ENCODE measurements at regions not wholly inside any gene's neighbourhood (a gene's known extent, or its start where the extent isn't known, plus 50 kb on each side); places are given as distances from the start of the nearest gene placed in this dataset.

DNA sequence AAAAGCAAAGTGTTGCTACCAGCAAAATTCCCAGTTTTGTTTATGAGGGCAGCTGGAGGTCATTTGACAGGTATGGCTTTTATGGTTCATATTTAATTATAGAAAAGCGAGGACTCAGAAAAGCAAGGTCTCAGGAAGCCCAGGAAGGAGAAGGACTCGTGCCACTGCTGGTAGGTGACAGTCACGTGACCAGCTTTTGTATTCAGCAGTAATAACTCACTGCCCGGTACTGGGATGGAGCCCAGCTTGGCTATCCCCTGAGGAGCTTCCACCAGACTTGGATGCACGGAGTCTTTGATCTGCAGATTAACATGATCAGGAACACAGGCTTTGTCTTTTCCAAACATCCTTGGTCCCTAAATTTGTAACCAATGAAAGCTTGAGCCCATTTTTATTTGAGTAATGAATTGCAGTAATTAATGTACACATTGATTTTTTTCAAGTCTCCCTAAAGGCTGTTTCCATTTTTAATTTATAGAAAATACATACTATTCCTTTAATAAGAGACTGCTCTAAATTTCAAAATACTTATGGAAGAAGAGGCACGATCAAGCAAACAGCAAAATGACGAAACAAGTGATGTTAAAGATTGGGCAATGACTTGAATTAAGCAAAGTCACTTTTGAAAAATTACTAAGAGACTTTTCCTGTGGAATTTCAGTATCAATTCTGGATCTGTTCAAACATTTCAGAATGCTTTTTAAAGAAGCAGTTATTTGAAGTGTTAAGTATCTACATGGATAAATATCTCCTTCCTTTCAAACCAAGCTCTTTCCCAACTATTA lies 251.7 kb upstream of the HNRNPA3 start:
- ATAC-seq (ENCODE audit: low read depth) (no peak), DNase-seq (ENCODE audit: low spot score) (no peak)
- no peak overlapping the region for H3K4me3 ChIP-seq (ENCODE audit: severe bottlenecking)
- no peaks in the 10 kb centered on the region for H3K36me3 ChIP-seq (ENCODE audit: low read depth)
- TF ChIP-seq, protein P1, sequence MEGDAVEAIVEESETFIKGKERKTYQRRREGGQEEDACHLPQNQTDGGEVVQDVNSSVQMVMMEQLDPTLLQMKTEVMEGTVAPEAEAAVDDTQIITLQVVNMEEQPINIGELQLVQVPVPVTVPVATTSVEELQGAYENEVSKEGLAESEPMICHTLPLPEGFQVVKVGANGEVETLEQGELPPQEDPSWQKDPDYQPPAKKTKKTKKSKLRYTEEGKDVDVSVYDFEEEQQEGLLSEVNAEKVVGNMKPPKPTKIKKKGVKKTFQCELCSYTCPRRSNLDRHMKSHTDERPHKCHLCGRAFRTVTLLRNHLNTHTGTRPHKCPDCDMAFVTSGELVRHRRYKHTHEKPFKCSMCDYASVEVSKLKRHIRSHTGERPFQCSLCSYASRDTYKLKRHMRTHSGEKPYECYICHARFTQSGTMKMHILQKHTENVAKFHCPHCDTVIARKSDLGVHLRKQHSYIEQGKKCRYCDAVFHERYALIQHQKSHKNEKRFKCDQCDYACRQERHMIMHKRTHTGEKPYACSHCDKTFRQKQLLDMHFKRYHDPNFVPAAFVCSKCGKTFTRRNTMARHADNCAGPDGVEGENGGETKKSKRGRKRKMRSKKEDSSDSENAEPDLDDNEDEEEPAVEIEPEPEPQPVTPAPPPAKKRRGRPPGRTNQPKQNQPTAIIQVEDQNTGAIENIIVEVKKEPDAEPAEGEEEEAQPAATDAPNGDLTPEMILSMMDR (IDR thresholded peaks at IDR 0.05; ENCODE audit: poor library complexity, severe bottlenecking), result no peak
- H3K9me3 ChIP-seq (ENCODE audit: severe bottlenecking), result no peaks in the 10 kb centered on the region
- peaks cover 16% of the 10 kb centered on the region for H3K27me3 ChIP-seq (ENCODE audit: insufficient read depth, poor library complexity, severe bottlenecking)
- no peak overlapping the region for H3K27ac ChIP-seq (ENCODE audit: poor library complexity, severe bottlenecking)
- H3K4me1 ChIP-seq (ENCODE audit: insufficient read depth, poor library complexity, severe bottlenecking), result no peaks in the 10 kb centered on the region

DNA sequence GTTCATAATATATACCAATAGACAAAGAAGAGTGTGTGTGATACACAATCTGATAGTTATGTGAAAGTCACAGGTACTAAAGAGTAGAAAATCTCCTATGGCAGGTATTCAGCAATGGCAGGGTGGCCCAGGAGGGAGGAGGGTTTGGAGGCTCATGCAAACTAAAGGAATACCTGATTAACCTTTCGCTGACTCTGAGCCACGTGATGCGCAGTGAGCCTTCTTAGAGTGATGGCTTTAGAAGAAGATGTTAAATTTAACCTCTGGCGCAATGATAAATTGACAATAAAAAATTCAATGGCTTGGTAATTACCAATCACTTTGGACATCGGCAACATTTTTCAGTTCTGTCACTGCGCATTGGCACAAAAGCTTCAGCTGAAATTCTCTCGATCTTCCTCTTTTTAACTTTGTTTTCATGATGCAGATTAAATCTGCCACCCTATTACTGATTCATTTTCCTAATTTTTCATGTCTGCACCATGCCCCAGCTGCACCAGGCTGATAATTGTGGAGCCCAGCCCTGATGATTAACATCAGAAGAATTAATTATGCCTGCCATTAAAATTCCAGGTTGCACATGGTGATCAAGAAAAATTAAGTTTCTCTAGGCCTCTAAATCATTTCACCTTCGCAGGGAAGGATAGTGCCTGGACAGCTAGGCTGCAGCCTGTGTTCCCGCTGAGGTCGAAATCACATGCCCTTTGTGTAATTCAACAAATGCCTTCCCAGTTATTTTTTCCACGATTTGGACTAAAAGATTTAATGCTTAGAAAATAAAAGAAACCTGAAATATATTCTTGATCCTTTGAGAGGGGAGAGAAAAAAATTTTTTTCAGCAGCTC lies 250.6 kb upstream of the HNRNPA3 start:
- TF ChIP-seq, protein P1 (IDR thresholded peaks at IDR 0.05; ENCODE audit: poor library complexity, severe bottlenecking), result no peak
- Histone ChIP-seq H3K4me1 (ENCODE audit: insufficient read depth, poor library complexity, severe bottlenecking) (no peaks in the 10 kb centered on the region), H3K9me3 (ENCODE audit: severe bottlenecking) (no peaks in the 10 kb centered on the region), H3K4me3 (ENCODE audit: severe bottlenecking) (no peak overlapping the region), H3K27me3 (ENCODE audit: insufficient read depth, poor library complexity, severe bottlenecking) (peaks cover 16% of the 10 kb centered on the region), H3K27ac (ENCODE audit: poor library complexity, severe bottlenecking) (no peak overlapping the region), H3K36me3 (ENCODE audit: low read depth) (no peaks in the 10 kb centered on the region)
- DNase-seq (ENCODE audit: low spot score) (no peak), ATAC-seq (ENCODE audit: low read depth) (no peak)

DNA sequence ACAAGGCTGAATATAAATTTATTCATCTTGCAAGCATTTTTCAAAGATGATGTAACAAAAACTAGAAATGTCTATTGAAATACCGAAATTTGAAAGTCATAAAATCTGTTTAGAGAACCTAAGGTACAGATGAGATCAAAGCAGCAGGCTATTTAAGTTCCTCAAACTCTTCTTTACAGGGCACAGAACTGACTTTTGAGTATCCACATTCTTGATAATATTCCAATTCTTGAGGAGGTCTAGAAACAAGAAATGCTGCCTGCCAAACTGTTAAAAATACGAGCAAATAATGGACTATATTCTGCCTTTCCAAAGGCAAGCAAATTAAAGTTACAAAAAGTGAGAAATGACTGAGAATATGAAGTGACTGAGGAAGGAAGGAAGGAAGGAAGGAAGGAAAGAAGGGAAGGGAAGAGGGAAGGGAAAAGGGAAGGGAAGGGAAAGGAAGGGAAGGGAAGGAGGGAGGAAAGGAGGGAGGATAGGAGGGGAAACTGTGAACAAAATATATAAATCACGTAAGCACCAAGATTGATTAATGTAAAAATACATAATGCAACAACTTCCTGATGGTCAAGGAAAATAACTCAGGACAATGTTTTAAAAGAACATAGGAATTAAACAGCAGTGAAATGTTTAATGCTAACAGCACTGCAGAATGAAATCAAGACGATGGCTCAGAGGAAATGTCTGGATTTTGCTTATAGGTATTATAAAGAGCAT lies 248.9 kb upstream of the HNRNPA3 start:
- H3K27me3 ChIP-seq (ENCODE audit: insufficient read depth, poor library complexity, severe bottlenecking), result peaks cover 16% of the 10 kb centered on the region
- no peak overlapping the region for H3K4me3 ChIP-seq (ENCODE audit: severe bottlenecking)
- ATAC-seq (ENCODE audit: low read depth), result no peak
- no peaks in the 10 kb centered on the region for H3K9me3 ChIP-seq (ENCODE audit: severe bottlenecking)
- TF ChIP-seq, protein P1 (IDR thresholded peaks at IDR 0.05; ENCODE audit: poor library complexity, severe bottlenecking), result no peak
- no peak for DNase-seq (ENCODE audit: low spot score)
- H3K27ac ChIP-seq (ENCODE audit: poor library complexity, severe bottlenecking), result no peak overlapping the region
- no peaks in the 10 kb centered on the region for H3K36me3 ChIP-seq (ENCODE audit: low read depth)
- H3K4me1 ChIP-seq (ENCODE audit: insufficient read depth, poor library complexity, severe bottlenecking), result no peaks in the 10 kb centered on the region

DNA sequence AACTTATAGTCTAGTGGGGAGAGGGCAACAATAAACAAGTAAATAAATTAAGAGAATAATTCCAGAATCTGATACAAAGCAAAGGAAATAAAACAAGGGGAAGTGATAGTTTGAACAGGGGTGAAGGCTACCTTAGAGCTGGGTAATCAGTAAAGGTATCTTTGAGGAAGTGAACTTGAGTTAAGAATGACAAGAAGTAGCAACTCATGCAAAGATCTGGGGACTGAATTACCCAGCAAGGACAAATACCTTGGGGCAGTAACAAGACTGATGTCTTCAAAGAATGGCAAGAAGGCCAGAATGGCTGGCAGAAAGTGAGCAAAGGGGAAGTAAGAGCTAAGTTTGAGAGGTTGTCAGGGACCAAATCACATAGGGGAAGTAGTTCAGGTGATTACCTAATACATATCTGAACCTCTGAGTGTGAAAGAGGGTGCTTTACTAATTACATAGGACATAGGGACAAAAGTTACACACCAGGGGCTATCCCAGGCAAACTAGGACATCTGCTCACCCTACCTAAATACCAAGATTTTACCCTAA lies 244.6 kb upstream of the HNRNPA3 start:
- H3K4me3 ChIP-seq (ENCODE audit: severe bottlenecking), result no peak overlapping the region
- no peak for ATAC-seq (ENCODE audit: low read depth)
- H3K9me3 ChIP-seq (ENCODE audit: severe bottlenecking), result peaks cover 2% of the 10 kb centered on the region
- DNase-seq (ENCODE audit: low spot score), result no peak
- no peak overlapping the region for H3K27ac ChIP-seq (ENCODE audit: poor library complexity, severe bottlenecking)
- no peaks in the 10 kb centered on the region for H3K36me3 ChIP-seq (ENCODE audit: low read depth)
- H3K27me3 ChIP-seq (ENCODE audit: insufficient read depth, poor library complexity, severe bottlenecking), result peaks cover 18% of the 10 kb centered on the region
- H3K4me1 ChIP-seq (ENCODE audit: insufficient read depth, poor library complexity, severe bottlenecking), result no peaks in the 10 kb centered on the region
- TF ChIP-seq, protein P1 (IDR thresholded peaks at IDR 0.05; ENCODE audit: poor library complexity, severe bottlenecking), result no peak

Measured in RWPE2 (cell line).